NCI-H2029 (cell line): ENCODE measurements at regions not wholly inside any gene's neighbourhood (a gene's known extent, or its start where the extent isn't known, plus 50 kb on each side); places are given as distances from the start of the nearest gene placed in this dataset.

Source experiments
- DNase-seq: peaks from one replicate; lab custom pipeline; 2025; lab: John Stamatoyannopoulos, UW

- DNase-seq, result no peak
Observed at GRCh38 chr19:31940396-31940795, 405.0 kb upstream of the ZNF507 start.

DNA sequence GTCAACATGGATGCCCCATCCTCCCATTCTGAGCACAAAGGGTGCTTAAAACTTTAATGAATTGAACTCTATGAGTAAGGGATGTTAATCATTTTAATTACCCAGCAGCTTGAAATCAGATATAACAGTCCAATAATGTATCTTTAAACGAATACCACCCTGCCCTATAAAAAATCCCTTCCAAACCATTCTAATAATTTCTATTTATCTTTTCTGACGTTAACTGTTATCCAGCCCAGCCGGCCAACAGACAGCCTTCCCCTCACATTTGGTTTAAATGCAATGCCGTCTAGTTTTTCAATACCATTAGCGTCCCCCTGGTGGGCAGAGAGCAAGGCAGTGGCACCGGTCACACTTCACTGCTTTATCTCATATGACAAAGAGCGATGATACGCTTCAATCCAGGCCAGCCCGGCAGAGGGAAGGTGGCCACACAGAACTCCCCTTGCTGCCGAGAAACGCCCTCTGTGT is 402.2 kb upstream of the ZNF507 start:
- DNase-seq, result no peak

DNA sequence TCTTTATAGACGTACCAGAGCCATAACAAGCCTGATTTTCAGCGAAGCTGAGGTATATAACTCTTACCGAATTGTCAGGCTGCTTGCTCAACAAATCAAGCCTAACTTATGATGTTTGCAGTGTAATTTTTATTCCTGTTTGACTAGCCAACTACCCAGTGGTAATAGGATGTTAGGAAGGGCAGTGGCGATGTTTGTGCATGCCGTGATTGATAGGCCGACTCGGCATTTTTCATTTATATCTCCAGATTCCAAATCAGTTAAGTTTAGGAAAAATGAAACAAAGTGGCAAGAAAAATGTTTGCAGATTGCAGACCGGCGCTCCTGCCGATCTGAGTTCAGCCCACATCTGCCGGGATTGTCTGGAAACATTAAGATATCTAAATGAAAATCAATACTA is 401.6 kb upstream of the ZNF507 start:
- no peak for DNase-seq

GRCh38 chr19:31944326-31944725 is 401.1 kb upstream of the ZNF507 start:
- no peak for DNase-seq

- DNase-seq, result no peak
Observed at GRCh38 chr19:31946491-31946890, 398.9 kb upstream of the ZNF507 start.

DNA sequence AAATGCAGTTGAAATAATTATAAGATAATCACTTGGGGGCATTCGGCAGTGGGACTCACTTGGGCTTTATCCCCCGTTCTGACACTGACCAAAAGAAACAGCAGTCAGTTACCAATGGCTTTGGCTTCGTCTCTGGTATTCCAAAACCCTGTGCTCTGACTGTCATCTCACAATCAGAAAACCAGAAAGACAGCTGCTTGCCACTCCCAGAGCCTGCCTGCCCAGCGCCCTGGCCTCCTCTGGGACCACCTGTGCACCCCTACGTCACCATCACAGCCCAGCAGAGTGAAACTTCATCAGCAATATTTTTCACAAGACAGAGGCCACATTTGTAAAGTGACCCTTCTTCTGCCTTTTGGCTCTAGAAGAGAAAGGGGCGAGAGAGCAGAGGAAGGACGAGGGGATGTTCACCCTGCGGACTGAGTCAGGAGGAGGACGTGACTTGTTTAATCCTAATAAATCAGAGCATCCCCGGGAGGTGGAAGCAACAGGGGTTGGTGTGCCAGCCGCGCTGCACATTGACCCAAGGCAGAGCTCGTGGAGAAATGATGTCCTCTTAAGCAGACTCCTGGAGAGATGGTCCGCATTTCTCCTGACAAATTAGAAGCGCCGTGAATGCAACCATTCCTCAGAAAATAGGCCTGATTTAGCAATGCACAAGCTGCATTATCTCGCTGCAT is 397.8 kb upstream of the ZNF507 start:
- no peak for DNase-seq

- DNase-seq, result no peak
Observed at GRCh38 chr19:31952693-31953092, 392.7 kb upstream of the ZNF507 start.

GRCh38 chr19:31955061-31955460 is 390.3 kb upstream of the ZNF507 start:
- no peak for DNase-seq

- no peak for DNase-seq
Observed at GRCh38 chr19:31955884-31956283, 389.5 kb upstream of the ZNF507 start.

- no peak for DNase-seq
Observed at GRCh38 chr19:31956771-31957392, 388.5 kb upstream of the ZNF507 start.

- DNase-seq, result no peak
Observed at GRCh38 chr19:31957711-31958110, 387.7 kb upstream of the ZNF507 start.

DNA sequence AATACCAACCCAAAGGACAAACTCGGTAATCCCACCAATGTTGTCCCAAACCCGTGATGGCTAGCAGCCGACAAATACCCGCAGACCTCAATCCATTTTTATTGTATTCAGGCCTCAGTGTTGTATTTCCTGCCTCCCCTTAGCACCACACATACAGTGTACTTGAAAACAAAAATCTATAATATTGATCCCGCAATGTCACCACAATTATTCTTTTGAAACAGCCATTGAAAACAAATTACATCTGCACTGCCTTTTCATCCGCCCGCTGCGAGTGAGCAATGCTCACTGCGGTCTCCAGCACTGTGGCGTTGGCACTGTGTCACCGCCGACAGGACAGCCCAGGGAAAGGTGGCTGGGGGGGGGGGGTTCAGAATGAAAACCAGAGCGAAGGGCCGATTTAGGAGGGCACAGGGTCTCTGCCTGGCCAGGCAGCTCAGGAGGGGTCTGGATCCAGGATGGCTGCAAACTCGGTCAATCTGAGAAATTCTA is 385.8 kb upstream of the ZNF507 start:
- no peak for DNase-seq

DNA sequence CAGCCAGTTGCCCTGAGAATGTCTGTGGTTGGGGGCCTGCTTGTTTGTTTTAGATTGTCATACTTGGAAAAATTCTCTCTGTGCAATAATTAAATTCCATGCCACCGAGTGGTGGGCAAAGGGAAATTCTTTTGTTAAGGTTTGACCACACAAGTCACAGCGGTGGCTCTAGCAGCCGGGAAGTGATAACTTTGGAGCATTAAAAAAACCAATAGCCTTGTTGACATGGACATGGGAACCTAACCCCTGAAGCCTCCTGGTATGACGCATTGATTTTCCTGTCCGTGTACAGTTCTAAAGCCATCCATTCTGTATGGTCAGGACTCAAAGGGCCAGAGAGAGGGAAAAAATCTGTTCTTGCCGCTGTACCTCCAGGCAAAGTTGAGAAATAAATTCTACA is 384.9 kb upstream of the ZNF507 start:
- no peak for DNase-seq

DNA sequence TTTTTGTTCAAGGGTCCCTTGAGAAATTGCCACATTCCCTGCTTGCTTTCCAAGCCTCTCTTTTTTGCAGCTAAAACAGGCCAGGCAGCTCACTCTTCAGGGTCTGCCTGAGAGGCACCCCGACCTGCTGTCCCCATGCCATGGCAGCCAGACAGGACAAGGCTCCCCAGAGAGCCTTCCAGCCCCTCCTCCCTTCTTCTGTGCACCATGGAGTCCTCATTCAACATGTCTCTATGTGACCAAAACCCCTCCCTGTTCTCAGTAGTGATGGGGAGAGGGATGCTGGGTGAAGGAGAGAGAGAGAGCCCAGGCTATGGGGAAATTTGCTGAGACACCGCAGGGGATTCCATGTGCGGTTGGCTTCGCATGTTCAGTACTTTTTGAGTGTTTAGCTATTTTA is 384.2 kb upstream of the ZNF507 start:
- no peak for DNase-seq

GRCh38 chr19:31961667-31962066 is 383.7 kb upstream of the ZNF507 start:
- DNase-seq, result no peak

DNA sequence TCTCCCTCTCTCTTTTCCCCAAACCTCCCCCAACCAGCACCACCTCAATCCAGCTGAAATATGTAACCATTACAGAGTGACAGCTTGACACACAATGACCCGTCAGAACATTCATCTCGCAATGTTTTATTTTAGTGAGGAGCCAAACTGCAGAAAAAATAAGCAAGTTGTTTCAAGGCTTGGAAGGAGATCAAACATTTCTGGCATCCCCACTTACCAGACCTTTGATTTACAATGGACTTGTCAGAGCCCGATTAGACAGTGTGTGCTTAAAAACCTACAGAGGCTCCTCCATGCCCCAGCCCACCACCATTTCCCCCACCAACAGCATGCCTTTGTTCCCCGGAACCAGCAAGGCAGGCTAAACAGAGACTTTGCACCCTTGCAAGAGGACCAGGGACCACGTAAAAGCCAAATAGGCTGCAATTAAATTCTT is 382.8 kb upstream of the ZNF507 start:
- no peak for DNase-seq

- DNase-seq, result no peak
Observed at GRCh38 chr19:31963746-31964145, 381.7 kb upstream of the ZNF507 start.

DNA sequence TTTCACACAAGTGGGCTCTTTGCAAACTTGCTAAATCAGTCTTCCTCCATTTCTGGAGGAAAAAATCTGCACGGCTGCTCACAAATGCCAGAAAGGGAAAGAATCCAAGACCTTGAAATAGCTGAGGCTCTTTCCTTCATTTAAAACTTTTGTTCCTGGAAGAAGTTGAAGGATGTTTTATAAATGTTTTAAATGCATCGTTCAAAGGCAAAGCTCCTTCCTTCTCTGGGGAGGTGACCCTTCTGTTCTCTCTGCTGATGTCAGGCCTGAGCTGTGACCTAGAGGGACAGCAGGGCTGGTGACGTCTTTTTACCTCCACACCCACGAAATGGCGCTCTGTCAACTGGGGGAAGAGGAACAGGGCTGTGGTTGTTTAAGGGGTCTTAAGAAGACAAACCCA is 376.4 kb upstream of the ZNF507 start:
- no peak for DNase-seq

DNA sequence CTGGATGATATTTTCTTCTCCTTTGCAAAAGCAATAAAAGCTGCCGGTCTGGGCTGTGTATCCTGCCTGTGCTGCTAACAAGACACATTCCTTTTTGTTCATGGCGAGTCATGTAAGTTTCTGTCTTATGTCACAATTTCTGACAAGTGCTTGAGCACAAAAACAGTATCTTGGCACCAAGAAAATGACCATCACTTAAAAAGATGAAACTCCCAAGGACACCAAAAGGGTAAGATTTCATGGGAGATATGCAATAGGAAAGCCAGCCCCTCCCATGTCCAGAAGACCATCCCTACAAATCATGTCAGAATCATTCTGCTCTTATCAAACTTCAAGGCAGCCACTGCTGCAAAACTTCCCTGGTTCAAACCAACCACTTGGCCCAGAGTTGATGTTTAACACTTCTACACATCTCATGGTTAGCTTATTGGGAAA is 375.4 kb upstream of the ZNF507 start:
- no peak for DNase-seq

GRCh38 chr19:31974290-31974689 is 371.1 kb upstream of the ZNF507 start:
- DNase-seq, result no peak

- DNase-seq, result no peak
Observed at GRCh38 chr19:31974941-31975340, 370.5 kb upstream of the ZNF507 start.

GRCh38 chr19:31975461-31975860 is 369.9 kb upstream of the ZNF507 start:
- DNase-seq, result no peak

GRCh38 chr19:31976775-31977536 is 368.5 kb upstream of the ZNF507 start:
- no peak for DNase-seq
